ENCODE measurements at regions not wholly inside any gene's neighbourhood (a gene's known extent, or its start where the extent isn't known, plus 50 kb on each side); places are given as distances from the start of the nearest gene placed in this dataset.
A peak's percentile ranks its signal among the peaks of the same experiment; 100 is the strongest.

DNA sequence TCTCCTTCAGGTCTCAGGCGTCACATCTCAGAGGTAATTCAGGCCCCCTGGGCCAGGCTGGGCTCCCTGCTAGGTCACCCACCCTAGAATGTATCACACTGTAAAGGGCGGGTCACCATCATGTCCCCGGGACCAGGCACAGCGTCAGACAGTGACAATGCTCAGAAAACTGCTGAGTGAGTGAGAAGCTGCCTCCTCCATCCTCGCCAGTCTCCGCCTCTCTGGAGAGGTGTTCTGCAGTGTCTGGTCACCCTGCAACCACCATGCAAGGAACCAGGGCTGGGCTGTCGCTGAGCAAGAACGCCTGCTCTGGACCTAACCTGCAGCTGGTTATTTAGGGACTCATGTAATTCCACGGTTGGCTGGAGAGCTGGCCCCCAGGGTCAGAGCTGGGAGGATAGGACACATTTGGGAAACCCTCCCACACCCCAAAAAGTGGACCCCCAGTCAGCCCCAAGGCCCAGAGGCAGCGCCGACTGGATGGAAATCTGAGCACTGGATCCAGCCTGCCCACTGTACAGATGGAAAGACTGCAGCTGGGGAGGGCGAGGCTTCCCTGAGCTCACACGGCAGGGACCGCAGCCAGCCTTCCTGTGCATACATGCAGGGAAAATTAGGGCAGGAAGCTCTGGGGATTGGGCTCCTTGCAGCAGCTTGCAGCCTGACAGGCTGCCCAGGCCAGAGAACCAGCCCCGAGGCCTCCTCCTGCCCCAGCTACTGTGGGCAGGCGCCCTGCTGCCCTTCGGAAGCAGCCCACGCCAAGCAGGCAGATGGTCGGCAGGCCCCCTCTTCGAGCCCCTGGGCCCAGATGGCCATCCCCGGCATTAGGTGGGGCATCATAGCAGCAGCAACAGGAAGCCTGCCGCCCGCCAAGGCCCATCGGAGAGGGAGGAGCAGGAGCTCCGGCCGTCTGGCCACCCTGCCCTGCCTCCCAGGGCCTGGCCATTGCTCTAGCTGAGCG, 105.4 kb upstream of the ZMIZ1 start:
- DNase-seq = no peak

DNA sequence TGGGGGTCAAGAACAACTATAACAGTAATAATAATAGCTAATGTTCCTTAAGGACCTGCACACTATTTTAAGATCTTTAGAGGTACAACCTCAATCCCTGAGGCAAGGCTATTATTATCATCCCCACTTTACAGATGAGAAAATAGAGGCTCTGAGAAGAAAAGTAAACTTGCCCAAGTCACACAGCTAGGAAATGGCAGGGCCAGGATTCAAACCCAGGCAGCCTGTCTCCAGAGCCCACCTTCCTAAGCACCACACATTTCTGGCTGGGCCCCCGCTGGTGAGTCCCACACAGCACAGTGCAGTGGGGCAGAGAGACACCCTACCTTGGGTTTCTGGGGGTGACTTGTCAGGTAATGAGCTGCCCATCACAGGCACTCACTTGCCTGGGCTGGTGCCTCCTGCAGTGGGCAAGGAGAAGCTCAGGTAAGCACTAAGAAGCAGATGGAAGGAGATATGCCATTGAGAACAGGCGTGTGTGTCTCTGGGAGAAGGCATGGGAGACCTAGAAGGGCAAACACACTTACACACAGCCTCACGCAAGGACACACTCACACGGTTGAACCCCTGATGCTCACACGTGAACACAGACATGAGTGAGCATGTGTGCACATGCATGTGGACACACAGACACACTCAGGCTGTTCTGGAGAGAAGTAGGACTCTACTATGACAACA, 104.4 kb upstream of the ZMIZ1 start:
- DNase-seq = no peak

DNA sequence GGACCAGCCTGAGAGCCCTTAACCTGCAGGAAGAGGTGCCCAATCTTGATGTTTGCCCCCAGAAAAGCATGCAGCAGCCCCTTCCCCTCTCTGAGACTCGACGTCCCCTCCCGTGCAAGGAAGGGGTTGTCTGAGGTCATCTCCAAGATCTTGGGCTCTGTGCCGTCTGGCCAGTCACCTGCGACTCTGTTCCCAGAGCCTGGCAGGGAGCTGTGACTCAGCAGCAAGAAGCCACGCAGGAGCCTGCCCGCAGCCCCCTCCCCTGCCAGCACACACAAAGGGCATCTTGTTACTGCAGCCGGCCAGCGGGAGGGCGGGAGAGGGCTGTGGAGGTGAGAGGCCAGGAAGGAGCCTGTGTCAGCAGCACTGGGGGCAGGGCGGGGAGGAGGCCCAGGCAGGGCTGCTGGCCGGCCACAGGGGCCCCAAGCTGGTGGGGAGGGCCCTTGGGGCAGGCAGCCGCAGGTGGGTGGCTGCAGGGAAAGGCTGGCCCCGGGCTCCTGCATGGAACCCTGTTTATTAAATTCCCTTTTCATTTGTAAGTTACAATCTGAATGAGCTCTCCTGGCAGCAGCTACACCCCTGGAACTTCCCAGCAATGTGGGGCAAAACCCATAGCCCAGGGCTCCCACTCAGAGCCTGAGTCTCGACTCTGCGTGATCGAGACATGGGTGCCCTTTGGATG, 103.7 kb upstream of the ZMIZ1 start:
- DNase-seq = no peak

DNA sequence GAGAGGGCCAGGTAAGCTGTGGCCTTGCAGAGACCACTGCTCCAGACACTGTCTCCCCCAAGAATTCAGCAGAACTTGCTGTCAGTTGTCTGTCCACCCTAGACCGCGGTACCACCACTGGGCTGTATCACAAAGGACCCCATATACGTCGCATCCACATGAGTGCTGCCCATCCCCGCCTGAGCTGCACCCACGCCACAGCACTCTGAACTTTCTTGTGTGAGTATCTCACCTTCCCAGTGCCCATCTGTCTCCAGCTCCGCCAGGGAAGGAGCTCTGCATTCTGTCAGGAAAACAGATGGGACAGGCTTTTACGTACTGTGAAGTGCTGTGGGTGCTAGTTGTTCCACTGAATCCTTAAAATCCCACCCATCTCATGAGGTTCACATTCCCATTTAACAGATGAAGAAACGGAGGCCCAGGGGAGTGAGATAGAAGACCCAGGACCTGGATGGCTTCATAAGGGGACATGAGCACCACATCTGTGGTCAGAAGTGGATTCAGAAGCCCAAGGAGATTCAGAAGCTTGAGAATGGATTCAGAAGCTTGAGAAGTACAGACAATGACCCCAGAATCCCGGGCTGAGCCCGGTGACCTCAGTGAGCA, 102.5 kb upstream of the ZMIZ1 start:
- no peak for DNase-seq

DNA sequence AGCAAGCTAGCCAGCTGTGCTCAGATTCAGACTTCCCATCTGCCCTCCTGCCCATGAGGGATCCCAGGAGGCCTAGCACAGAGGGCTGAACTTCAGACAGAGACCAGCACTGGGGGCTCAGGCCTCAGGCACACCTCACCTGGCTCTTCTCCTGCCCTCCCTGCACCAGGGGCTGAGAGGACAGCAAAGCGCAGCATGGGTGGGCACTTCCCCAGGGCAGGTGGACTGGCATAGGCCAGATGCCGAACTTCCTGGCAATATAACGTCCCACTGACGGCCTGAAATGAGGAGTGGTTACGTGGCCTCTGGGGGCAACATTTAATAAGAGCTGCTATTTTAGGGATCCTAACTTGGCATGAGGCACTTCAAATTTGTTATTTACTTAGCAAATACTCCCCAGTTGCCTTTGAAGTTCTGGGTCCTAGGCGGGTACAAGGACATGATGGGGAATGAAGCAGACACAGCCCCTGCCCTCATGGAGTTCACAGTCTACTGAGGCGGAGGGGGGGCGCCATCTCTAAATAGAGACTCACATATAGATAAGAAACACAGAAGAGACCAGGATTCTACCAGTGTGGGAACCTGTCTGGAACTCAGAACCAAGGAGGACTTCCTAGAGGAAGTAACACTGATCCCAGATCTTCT, 101.8 kb upstream of the ZMIZ1 start:
- no peak for DNase-seq

DNA sequence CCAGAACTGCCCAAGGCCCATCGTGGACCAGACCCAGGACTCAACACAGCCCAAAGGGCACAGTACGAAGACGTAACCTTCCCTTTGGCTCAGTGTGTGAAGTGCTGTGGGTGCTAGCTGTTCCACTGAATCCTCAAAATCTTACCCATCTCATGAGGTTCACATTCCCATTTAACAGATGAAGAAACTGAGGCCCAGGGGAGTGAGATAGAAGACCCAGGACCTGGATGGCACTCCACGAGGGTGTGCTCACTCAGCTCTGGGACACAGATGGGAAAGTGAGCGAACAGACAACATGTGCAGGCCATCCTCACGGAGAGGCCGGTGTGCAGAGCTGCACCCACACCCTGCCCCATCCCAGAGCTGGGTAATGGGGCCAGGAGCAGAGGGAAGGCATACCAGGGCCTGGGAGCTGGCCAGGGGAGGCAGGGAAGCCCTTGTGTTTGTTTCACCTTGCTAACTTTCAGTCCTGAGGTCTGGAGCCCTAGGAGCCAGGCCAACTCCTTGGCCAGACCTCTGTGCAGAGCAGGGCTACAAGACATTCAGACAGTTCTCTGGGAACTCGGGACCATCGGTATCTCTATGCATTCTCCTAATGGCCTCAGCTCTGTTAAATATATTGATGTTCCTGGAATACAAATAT, 100.3 kb upstream of the ZMIZ1 start:
- DNase-seq = no peak

DNA sequence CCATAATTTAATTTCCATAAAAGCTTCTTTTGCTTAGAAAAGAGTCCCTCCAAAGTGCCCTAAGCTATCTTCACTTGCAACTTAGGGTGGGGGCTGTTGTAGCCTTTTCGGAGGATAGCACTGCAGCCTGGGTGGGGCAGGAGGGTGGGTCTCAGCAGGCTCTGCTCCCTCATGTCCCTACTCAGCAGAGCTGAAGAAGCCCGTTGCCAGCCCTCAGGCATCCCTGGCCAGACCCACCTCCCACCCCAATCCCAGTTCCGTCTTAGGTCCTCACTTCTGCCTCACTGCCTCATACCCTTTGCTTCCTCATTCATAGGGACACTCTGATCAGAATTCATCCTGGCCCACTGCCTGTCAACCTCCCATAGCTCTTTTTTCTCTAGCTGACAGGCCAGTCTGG, 99.8 kb upstream of the ZMIZ1 start:
- DNase-seq = no peak

DNA sequence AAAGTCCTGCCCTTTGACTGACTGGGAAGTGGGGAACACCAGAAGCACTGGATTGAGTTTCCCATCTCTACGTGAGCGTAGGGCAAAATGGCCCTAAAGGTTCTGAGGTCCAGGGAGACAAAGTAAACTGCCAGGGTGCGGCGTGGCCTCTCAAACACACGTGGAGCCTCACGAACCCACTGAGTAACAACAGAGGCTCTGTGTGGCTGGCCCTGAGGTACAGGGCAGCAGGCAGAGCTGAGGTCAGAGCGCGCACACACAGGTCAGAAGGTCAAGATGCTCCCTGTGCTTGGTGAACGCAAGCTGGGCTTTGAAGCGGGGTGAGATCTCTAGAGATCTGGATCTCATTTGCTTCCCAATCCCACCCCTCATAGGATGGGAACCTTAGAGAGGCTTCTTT, 99.0 kb upstream of the ZMIZ1 start:
- no peak for DNase-seq

DNA sequence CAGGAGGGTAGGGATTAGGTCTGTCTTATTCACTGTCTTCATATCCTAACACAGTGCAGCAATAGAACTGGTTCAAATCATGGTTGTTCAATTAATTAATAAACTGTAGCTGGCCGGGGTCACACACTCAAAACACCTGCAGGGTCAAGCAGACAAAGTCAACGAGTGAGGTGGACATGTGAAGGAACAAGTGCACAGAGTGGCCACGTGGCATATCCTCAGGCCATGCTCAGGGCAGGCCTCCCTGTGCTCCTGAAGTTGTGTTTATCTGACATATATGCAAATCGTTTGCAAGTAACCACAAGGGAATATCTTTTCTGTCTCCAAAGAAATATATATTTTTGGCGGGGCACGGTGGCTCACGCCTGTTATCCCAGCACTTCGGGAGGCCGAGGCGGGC, 98.5 kb upstream of the ZMIZ1 start:
- DNase-seq = no peak

DNA sequence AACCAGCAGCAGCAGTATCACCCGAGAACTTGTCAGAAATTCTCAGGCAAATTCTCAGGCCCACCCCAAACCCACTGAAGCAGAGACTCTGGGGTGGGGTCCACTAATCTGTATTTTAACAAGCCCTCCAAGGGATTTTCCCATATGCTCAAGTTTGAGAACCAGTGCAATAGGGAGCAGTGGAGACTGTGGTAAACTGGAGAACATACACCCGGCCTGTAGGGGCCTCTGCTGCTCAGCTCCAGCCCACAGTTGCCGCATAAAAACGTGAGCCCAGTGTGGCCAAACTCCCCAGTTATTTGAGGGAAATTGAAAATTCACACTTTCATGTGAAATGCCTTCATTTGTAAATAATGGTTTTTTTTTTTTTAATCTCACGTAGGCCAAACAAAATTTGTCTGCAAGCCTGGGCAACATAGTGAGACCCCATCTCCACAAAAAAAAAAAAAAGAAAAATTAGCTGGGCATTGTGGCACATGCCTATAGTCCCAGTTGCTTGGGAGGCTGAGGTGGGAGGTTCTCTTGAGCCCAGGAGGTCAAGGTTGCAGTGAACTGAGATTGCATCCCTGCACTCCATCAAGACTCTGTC, 97.6 kb upstream of the ZMIZ1 start:
- DNase-seq = no peak

DNA sequence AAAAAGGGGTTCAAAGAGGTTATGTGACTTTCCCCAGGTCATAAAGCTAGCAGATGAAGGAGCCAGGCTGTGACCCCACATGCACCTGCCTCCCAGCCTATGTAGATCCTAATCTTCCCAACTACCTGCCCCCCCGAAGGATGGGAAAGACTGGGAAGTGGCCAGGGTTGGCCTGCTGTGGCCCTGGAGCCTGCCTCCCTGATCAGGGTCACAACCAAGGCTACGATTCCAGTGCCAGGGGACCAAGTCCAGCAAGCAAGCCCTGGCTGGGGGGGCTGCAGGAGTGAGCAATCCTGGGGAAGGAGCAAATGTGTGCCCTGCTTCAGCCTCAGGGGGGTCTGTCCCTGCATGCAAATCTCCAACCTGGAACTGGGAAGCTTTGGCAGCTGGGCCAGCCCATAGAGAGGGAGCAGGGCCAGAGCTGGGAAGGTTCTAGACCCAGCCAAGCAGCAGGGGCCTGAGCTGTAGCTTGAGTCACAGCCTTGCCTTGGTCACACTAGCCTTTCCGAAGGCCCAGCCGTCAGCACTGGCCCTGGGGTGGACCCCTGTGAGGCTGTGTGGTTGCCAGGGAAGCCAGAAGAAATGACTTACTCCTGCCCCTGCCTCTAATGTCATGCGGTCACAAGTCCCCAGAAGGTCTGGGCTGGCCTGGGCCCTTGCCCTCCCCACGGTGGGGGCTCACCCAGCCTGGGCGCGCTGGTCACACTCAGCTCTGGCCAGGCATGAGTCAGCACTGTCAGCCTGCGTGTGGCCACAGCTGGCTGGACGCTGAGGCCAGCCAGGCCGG, 96.4 kb upstream of the ZMIZ1 start:
- DNase-seq = no peak

DNA sequence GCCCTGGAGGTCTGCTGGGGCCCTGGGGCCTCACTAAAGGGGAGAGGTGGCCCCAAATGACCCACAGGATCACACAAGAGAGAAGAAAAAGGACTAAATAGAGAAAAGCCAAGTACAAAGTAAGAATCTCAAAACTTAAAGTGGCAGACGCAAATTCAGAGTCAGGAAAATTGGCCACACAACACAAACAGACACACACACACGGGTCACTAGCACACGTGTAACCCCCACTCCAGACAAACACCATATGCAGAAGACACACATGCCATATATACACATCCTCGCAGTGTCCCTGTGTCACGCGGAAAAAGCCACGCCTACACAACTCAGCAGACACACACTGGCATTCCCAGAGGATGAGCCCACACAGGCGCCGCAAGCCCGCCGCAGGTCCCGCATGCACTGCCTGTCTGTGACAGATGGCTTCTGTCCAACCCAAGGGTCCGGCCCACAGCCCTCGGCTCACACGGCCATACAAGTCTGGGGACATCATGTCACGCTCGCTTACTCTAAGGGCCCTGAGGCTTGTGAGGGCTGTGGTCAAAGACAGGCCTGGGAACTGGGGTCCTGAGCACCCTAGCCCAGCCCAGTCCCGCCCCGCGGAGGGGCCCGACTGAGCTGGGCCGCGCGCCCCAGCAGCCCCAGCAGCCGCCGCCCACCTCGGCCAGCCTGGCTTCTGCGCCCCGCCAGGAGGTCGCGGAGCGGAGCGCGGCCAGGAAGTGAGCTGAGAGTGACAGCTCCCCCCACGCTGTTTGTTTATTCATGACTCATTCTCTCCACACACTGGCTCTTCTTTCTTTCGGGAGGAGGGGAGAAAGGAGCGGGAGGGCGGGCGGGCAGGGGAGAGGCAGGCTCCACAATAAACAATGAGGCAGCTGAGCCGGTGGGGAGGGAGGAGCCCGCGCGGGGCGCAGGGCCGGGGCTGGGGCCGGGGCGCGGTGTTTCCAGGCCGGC, 95.5 kb upstream of the ZMIZ1 start:
- peak; percentile 73 for DNase-seq

DNA sequence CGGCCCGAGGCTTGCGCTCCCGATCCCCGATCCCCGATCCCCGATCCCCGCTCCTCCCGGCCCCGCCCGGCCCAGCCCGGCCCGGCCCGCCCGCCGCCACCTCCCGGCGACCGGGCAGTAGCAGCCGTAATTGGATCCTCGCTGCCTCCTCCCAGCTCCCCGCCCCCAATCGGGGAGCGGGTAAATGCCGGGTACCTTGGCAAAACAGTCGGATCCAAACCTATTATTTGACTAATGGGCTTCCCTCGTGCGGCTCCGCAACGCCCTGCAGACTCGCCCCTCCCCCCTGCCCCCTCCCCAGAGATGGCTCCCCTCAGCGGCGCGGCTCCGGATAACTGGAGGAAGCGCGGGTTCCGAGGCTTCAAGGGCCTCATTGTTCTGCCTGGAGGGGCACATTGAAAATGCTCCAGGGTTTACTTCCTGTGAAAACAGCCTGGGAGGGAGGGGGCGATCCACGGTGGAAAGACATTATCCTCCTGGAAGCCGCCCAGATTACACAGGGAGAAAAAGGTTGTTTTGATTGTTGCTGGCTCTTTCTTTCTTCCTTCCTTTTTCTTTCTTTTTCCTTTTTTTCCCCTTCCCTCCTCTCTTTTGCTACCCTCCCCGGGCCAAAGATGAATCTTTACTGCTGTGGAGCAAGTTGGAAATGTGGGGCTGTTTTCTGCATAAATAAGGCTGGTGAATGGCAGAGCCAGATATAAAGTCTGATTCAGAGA, 94.7 kb upstream of the ZMIZ1 start:
- DNase-seq = peak; percentile 36

DNA sequence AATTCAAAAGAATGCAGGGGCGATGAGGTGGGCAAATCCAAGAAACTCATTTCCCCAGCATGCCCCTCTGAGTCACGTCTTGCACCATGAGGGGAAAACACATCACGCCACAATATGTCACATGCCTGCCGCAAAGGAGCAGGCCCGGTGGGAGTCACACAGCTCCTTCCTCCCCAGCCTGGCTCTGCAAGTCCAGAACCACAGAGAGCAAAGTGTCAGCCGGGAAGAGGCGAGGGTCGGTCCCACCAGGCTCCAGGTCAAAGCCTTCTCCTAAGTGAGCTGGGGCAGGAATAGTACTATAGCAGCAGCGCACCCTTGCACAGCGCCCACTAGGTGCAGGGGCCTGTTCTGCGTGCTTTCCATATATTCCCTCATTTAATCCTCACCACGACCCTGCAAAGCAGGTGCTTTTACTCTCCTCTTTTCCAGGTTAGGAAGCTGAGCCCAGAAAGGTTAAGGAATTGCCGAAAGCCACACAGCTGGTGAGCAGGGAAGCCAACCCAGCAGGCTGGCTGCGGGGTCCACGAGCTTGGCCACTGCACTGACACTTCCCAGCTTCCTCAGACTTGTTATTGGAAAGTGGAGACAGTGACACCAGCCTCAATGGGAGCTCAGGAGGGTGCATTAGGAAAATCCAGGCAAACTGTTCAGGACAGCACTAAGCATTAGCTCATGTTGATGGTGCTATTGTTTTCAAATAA, 94.0 kb upstream of the ZMIZ1 start:
- DNase-seq = peak; percentile 85

DNA sequence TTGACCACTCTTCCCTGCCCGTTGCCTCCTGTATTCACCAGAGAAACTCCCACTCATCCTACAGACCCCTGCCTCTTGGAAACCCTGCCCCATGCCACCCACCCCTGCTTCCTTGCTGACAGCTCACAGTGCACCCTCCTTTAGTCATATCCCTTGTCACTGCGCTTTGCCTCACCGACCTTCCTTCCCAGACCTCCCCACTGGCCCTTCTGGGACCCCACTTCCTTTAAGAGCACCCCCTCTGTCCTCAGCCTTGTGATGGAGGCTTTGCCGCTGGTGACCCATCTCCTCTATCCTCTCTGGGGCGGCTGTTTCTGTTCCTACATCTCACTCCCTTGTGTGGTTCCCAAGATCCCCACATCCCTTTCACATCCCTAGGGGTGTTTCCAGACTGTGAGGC, 92.8 kb upstream of the ZMIZ1 start:
- no peak for DNase-seq

DNA sequence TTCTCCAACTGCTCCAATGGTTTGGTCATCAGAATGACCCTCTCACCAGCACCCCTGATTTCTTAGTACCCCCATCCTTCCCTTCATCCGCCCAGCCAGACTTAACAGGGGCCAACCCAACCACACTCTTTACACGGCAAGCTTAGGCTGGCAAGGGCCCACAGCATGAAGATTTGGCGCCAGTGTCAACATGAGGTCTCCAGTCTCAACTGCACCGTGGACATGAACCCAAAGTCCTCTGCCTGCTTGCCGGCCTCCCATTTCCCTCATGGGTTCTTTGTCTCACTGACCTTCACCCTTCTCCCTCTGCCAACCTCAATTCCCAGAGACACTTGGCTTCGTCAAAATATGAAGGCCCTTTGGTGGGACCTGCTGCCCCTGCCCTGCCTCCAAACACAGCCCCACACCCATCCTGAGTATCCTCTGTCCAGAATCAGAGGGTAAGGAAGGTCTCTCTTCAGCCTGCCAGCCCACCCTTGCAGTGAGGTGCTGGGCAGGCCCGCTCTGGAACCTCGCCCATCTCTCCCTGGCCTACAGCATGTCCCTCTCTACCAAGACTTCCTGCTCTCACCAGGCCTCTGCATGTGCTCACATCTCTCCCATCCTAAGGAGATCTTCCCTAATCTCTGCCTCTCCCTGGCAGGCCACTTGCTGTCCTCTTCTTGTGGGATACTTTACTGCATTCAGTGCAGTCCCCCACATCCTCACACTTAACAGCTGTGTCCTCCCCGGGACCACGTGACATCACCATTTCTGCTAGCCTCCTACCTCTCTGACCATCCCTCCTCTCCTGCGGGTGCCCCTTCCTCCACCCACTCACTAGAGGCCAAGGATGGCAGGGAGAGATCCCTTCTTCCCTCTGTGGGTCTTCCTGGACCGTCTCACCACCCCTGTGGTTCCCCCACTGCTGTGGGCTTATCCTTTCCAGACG, 91.7 kb upstream of the ZMIZ1 start:
- DNase-seq = no peak

DNA sequence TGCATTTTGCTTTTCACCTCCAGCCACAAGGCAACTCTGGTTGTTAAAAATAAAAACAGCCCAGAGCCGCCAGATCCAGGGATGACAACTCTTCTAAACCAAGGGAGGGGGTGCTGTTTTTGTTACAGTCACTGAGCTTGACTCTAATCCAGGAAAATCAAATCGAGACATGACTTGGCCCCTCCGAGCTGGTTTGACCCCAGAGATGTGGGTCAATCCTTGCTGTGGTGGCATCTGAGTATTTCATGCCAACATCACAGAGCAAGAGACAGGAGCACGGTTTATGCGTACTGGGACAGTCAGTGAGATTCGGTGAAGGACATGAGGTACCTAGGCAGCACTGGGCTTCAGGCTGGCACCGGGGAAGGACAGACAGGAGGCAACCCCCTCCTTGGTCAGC, 88.8 kb upstream of the ZMIZ1 start:
- no peak for DNase-seq

Data from stimulated activated CD4-positive, alpha-beta T cell treated with anti-CD3 and anti-CD28 coated beads, Interleukin-1b, Interleukin-23, amount 100 ng/mL, for 48 hours (primary cell).